Caco-2 (cell line): ENCODE measurements at regions not wholly inside any gene's neighbourhood (a gene's known extent, or its start where the extent isn't known, plus 50 kb on each side); places are given as distances from the start of the nearest gene placed in this dataset.

Experiments used
- BruUV-seq: library from RNA; stranded (reverse); fragments of 400-500 nt; replicated peaks from 2 replicates; lab custom pipeline; 2021; lab: Mats Ljungman, UMichigan
- CTCF ChIA-PET: fragments of 300-600 bp; sonication (Branson Sonifier 250); formaldehyde crosslinking; loops from one replicate; lab custom pipeline; 2022; ENCODE audit warnings: antibody characterized with exemption; lab: Charles Lee
- POLR2A ChIA-PET: fragments of 300-600 bp; sonication (Branson Sonifier 250); formaldehyde crosslinking; loops from one replicate; lab custom pipeline; 2022; ENCODE audit warnings: antibody characterized with exemption; lab: Charles Lee
- DNase-seq, 2 experiments: peaks; one replicate each; pipeline versions ENCODE4 v3.0.0 to v3.0.0-alpha.2; 2020 to 2022
- H3K27me3 ChIP-seq: replicated peaks from 2 replicates; pipeline ENCODE4 v1.6.0; 2011; ENCODE audit warnings: low read length; ENCODE audit not compliant: control insufficient read depth, insufficient read depth
- H3K36me3 ChIP-seq: 2 replicates; pipeline ENCODE4 v1.5.1; 2011; ENCODE audit warnings: low read length; ENCODE audit not compliant: control insufficient read depth, insufficient read depth
- H3K4me1 ChIP-seq: fragments of 250-450 bp; sonication (Bioruptor Pico); 2 replicates; pipeline ENCODE4 v1.5.1; 2020; ENCODE audit warnings: mild to moderate bottlenecking
- H3K4me3 ChIP-seq: 2 replicates; pipeline ENCODE4 v1.5.1; 2011; ENCODE audit warnings: low read depth, mild to moderate bottlenecking, control low read depth, low read length
- H3K9me3 ChIP-seq: fragments of 250-450 bp; sonication (Bioruptor Pico); 2 replicates; pipeline ENCODE4 v1.5.1; 2020; ENCODE audit warnings: mild to moderate bottlenecking, moderate library complexity
- H3K27ac Mint-ChIP-seq: one replicate; pipeline ENCODE4 v1.8.0; 2022; ENCODE audit warnings: mixed read lengths; ENCODE audit not compliant: unreplicated experiment
- H3K27me3 Mint-ChIP-seq: one replicate; pipeline ENCODE4 v1.8.0; 2022; ENCODE audit warnings: mixed read lengths; ENCODE audit not compliant: insufficient read depth, unreplicated experiment
- H3K36me3 Mint-ChIP-seq: one replicate; pipeline ENCODE4 v1.8.0; 2022; ENCODE audit warnings: mild to moderate bottlenecking, mixed read lengths; ENCODE audit not compliant: insufficient read depth, unreplicated experiment
- H3K4me1 Mint-ChIP-seq: one replicate; pipeline ENCODE4 v1.8.0; 2022; ENCODE audit warnings: low read depth, mixed read lengths; ENCODE audit not compliant: unreplicated experiment
- H3K4me3 Mint-ChIP-seq: one replicate; pipeline ENCODE4 v1.8.0; 2022; ENCODE audit warnings: mild to moderate bottlenecking, moderate library complexity, mixed read lengths; ENCODE audit not compliant: unreplicated experiment
- H3K9me3 Mint-ChIP-seq: one replicate; pipeline ENCODE4 v1.8.0; 2022; ENCODE audit warnings: mixed read lengths; ENCODE audit not compliant: unreplicated experiment
- CTCF ChIP-seq, 2 experiments: fragments of 200-600 bp in 1 of 2; IDR thresholded peaks; 1 replicate in 1 of 2; 2 replicates in 1 of 2; pipeline versions ENCODE4 v1.5.1 to v1.8.0; 2011 to 2022; ENCODE audit warnings: antibody characterized with exemption in 1 of 2, control low read depth in 1 of 2, inconsistent platforms in 1 of 2, low read depth in 1 of 2, low read length in 1 of 2, mild to moderate bottlenecking in 1 of 2, moderate library complexity in 1 of 2; ENCODE audit not compliant: insufficient read depth in 1 of 2, severe bottlenecking in 1 of 2, unreplicated experiment in 1 of 2
- intact Hi-C: fragments of 100-400 bp; cut with micrococcal nuclease; formaldehyde crosslinking; loops from one replicate; pipeline ENCODE4 v1.10.0; 2022; ENCODE audit not compliant: unreplicated experiment

GRCh38 chr12:84696908-84697540 lies 215.6 kb downstream of the SLC6A15 start:
- H3K4me3 Mint-ChIP-seq = no peak overlapping the region
- Histone ChIP-seq H3K4me1 (no peaks in the 10 kb centered on the region), H3K36me3 (no peaks in the 10 kb centered on the region), H3K4me3 (no peak overlapping the region), H3K9me3 (no peaks in the 10 kb centered on the region), H3K27me3 (no peaks in the 10 kb centered on the region)
- no peak for TF ChIP-seq CTCF (IDR thresholded peaks at IDR 0.05; ENCODE audit: insufficient read depth in 1 of 2, low read depth in 1 of 2, low read length in 1 of 2, severe bottlenecking in 1 of 2, unreplicated experiment in 1 of 2)
- H3K36me3 Mint-ChIP-seq = no peaks in the 10 kb centered on the region
- BruUV-seq = no TSS peak
- no peak overlapping the region for H3K27ac Mint-ChIP-seq
- no peak for DNase-seq
- intact Hi-C loops = no loop called here
- no peaks in the 10 kb centered on the region for H3K27me3 Mint-ChIP-seq
- H3K9me3 Mint-ChIP-seq = no peaks in the 10 kb centered on the region
- no peaks in the 10 kb centered on the region for H3K4me1 Mint-ChIP-seq
- POLR2A ChIA-PET = no interaction called here
- CTCF ChIA-PET = no interaction called here

- no TSS peak for BruUV-seq
- Mint-ChIP-seq H3K36me3 (no peaks in the 10 kb centered on the region), H3K4me1 (no peaks in the 10 kb centered on the region), H3K9me3 (no peaks in the 10 kb centered on the region), H3K27me3 (no peaks in the 10 kb centered on the region), H3K4me3 (no peak overlapping the region), H3K27ac (no peak overlapping the region)
- POLR2A ChIA-PET = no interaction called here
- Histone ChIP-seq H3K27me3 (no peaks in the 10 kb centered on the region), H3K36me3 (no peaks in the 10 kb centered on the region), H3K4me3 (no peak overlapping the region), H3K4me1 (no peaks in the 10 kb centered on the region), H3K9me3 (no peaks in the 10 kb centered on the region)
- intact Hi-C loops = no loop called here
- TF ChIP-seq CTCF (IDR thresholded peaks at IDR 0.05; ENCODE audit: insufficient read depth in 1 of 2, low read depth in 1 of 2, low read length in 1 of 2, severe bottlenecking in 1 of 2, unreplicated experiment in 1 of 2) = no peak
- CTCF ChIA-PET = no interaction called here
- no peak for DNase-seq
Observed at GRCh38 chr12:84696281-84696680, 216.3 kb downstream of the SLC6A15 start.

- no peak for DNase-seq
- Mint-ChIP-seq H3K9me3 (no peaks in the 10 kb centered on the region), H3K4me1 (no peaks in the 10 kb centered on the region), H3K4me3 (no peak overlapping the region), H3K27ac (no peak overlapping the region), H3K36me3 (no peaks in the 10 kb centered on the region), H3K27me3 (no peaks in the 10 kb centered on the region)
- BruUV-seq = no TSS peak
- Histone ChIP-seq H3K36me3 (no peaks in the 10 kb centered on the region), H3K9me3 (no peaks in the 10 kb centered on the region), H3K4me3 (no peak overlapping the region), H3K27me3 (no peaks in the 10 kb centered on the region), H3K4me1 (no peaks in the 10 kb centered on the region)
- no peak for TF ChIP-seq CTCF (IDR thresholded peaks at IDR 0.05; ENCODE audit: insufficient read depth in 1 of 2, low read depth in 1 of 2, low read length in 1 of 2, severe bottlenecking in 1 of 2, unreplicated experiment in 1 of 2)
- intact Hi-C loops = no loop called here
- ChIA-PET POLR2A (no interaction called here), CTCF (no interaction called here)
Observed at GRCh38 chr12:84694116-84694515, 218.5 kb downstream of the SLC6A15 start.
